Putamen (tissue), 1 donor: ENCODE measurements at regions not wholly inside any gene's neighbourhood (a gene's known extent, or its start where the extent isn't known, plus 50 kb on each side); places are given as distances from the start of the nearest gene placed in this dataset.

Experiments
- DNase-seq: peaks from one replicate; pipeline ENCODE4 v3.0.0-alpha.2; 2016; ENCODE audit warnings: low spot score

DNA sequence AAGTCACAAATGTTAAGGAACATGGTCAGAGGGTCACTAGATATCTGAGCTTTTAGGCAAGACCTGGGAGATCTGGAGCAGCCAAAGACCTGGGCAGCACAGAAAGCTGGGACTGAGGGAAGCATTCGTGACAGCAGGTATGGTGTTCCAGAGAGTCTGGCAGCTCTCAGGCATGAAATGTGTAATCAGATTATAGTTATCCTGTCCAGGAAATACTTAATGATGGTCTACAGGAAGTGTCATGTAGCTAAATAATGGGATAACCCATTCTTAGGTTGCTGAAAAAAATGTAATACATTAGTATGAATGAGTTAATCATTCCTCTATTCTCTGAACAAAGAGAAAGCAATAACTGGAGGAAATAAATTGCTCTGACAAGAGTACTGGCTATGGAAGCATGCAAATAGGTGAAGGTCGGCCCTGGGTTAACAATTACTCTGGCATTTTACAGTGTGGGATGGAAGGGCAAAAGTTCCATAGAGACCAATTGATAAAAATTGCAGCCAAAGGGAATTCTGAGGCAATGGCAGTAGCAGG is 740.5 kb downstream of the CBLN4 start:
- no peak for DNase-seq

DNA sequence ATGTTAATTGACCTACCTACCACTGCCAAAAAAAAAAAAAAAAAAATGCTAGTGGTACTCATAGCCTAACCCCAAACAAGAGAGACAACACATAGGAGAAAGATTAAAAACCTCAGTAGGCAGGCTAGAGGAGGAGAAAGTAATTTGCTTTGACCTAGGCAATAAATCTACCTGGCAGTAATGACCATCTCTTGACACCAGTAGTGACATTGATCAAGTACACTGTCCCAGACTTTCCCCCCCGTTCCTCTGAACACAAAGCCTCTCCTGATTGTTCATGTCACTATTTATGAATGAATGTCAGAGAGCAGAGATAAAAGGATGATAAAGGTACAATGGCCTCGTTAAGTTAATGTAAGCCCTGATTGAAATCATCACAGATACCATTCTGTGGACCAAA is 746.8 kb downstream of the CBLN4 start:
- DNase-seq, result no peak

DNA sequence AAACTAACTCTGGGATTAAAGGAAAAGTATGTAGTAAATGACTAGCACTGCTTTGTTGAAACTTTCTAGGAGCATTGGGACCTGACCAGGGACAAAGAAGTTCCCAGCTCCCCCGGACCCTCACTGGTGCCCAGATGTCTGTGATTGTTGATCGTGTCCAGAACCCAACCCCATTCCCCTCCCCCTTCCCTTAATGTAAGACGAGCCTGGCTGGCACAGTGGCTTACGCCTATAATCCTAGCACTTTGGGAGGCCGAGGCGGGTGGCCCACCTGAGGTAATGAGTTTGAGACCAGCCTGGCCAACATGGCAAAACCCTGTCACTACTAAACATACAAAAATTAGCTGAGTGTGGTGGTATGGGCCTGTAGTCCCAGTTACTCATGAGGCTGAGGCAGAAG is 750.3 kb downstream of the CBLN4 start:
- DNase-seq, result no peak

DNA sequence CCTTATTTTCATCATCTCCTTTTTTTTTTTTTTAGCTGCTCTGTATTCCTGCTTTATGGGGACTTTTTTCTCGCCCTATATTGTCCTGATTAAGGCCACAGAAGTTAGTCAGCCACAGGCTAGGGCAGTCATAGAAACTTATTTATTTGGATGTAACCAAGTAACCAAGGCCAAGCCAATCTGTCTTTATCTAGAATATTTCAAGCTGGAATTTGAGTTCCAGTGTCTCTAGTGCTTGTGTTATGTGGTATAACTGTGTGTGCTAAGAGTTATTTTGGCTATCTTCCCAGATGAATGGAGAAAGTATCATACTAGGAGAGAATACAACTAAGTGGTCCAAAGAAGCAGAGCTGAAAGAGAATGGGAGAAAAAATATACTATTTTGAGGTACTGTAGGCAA is 751.5 kb downstream of the CBLN4 start:
- no peak for DNase-seq

DNA sequence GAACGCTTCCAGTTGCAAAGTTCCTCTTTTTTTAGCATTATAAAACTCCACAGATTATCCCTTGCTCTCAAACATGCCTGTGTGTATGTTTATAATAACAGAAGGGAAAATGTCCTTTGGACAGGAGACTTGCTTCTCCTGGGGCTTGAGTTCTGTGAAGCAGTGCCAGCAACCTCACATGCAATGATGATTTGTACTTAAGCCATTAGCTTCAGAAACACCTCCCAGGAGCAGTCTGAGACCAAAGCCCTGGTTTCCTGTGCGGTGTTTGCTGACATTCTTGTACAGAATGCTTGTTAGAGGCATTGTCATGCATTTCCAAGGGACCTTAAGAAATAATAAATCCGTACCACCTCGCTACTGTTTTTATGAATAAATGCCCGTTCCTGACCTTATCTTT is 752.8 kb downstream of the CBLN4 start:
- DNase-seq, result no peak

DNA sequence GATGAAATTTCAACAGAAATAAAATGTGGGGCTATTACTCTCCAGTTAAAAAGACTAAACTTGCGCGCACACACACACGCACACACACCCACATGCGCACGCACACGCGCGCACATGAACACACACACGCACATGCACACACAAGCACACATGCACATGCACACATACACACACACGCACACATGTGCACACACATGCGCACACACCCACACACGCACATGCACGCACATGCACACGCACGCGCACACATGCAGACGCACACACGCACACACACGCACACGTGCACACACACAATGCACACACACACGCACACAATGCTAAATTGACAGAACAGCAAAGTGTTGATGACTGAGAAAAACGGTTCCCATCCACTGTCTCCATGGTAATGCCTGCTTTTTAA is 754.1 kb downstream of the CBLN4 start:
- DNase-seq, result no peak

DNA sequence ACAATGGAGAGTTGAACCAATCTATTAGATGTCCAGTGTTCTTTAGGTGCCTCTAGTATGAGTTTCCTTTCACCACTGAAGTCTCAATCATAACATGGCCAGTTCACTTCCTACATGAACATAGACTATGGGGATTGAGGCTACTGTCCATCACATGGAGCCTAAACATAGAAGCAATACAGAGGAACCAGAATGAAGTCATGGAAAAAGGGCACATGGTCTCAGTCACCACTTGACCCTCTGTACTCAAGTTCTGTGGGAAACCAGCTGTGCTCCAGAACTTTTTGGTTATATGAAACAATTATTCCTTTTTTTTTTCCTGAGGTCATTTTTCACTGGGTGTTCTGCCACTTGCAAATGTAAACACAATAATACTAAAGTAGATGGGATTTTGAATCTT is 762.5 kb downstream of the CBLN4 start:
- DNase-seq, result no peak

DNA sequence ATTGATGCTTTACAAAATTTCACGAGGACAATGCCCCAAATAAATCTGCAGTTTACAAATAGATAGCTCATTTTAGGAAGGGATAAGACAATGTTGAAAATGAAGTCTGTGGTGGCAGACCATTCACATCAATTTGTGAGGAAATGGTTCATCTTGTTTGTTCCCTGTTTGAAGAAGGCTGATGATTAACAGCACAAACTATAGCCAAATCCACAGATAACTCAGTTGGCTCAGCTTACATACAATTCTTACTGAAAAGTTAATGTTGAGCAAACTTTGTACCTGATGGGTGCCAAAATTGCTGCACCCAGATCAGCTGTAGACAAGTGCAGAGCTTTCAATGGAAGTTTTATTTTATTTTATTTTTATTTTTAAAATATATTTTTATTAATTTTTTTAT is 763.9 kb downstream of the DOK5 start:
- no peak for DNase-seq

DNA sequence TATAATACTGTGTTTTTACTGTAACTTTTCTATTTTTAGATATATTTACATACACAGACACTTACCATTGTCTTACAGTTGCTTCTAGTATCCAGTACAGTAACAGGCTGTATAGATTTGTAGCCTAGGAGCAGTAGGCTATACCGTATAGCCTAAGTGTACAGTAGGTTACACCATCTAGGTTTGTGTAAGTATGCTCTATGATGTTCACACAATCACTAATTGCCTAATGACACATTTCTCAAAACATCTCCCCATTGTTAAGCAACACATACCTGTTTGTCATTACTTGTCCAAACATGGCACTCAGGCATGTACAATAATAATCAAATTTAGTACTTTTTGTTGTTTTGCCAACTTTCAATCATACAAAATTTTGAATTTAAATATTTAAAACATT is 757.3 kb downstream of the DOK5 start:
- DNase-seq, result no peak

DNA sequence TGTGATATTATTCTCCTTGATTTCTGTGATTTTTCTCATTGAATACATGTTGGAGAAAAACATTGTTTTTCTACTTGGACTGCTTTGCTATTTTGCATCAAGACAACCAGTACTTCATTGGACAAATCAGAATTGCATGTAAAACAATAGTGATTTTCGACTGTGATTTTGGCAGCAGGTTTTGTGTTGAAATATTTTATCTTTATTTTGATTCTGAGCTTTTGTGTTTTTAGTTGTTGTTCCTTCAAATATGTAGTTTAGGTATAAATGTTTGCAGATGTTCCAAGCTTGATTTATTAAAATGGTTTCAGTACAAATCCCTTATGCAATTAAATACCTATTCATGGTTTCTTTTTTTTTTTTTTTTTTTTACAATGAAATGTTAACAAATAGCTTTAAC is 754.1 kb downstream of the DOK5 start:
- DNase-seq, result no peak

DNA sequence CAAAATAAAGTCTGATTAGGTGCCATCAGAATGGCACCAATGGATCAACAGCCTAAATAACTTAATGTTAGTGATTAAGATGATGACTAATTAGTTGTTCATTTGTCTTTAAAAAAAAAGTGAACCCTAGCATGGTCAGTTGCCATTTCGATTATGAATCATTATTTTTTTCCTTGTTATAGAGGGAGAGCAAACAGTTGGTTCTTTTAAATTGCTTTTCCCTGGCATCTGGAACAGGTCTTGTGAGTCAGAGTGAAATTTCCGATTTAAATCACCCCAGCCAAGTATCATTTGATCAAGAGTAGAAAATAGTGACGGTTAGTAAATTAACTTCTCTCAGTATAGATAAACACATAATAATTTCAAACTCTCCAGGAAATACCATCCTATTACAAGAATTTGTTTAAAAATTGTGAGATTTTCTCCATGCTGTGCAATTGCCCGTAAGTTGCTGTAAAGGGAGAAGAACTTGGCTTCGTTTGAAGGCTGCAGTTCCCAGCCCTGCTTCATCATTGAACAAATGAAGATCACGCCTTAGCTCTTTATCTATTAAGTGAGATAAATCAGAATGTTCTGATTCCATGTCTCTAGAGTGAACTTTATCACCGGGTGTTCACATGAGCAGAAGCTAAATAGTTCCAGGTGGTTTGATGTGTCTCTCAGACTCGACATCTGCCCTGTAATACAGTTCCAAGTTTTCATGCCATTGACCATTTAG is 741.3 kb downstream of the DOK5 start:
- DNase-seq, result no peak

DNA sequence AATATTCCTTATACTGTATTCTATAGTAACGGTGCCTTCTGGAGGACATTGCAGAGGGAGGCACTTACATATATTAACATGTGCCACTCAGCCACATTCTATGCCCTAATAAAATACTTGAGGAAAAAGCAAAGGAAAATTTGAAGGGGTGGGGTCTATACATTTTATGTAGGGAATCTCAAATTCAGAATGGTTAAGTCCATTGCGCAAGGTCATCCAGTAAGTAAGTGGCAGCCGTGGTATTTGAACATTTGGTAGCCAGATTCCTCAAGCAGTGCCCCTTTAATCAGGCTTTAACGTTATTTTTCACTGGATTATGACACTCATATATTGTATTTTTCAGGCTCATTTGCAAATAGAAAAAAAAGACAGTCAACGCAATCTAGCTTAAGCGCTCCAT is 738.3 kb downstream of the DOK5 start:
- no peak for DNase-seq

DNA sequence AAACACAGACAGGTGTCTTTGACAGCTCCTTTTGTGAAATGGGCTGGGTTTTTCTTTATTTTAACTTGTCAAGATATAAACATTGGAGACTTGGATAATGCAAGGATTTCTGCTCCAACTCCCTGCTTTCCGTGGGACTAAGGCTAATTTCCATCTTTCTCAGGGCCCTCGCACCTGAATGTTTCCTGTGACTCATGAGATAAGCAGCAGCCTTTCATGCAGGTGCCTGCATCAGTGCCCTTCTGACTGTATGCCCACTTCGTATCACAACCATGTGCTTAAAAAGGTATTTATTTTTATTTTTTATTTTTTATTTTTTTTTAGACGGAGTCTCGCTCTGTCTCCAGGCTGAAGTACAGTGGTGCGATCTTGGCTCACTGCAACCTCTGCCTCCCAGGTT is 736.1 kb downstream of the DOK5 start:
- no peak for DNase-seq

DNA sequence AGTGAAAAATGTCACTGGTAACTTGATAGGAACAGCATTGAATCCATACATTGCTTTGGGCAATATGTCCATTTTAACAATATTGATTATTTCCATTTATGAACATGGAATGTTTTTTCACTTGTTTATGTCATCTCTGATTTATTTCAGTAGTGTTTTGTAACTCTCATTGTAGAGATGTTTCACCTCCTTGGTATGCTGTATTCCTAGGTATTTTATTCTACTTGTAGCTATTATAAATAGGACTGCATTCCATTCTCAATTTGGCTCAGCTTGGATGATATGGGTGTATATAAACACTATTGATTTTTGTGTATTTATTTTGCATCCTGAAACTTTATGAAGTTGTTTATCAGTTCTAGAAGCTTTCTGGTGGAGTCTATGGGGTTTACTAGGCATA is 730.3 kb downstream of the DOK5 start:
- DNase-seq, result no peak

DNA sequence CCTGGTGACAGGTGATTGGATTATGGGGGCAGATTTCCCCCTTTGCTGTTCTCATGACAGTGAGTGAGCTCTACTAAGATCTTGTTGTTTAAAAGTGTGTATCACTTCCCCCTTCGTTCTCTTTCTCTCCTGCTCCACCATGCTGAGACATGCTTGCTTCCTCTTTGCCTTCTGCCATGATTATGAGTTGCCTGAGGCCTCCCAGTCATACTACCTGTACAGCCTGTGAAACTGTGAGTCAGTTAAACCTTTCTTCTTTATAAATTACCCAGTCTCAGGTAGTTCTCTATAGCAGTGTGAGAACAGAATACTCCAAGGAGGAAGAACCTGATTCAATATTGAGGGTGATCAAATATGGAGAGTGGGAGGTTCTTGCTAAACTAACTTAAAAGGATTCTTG is 724.9 kb downstream of the DOK5 start:
- DNase-seq, result no peak

DNA sequence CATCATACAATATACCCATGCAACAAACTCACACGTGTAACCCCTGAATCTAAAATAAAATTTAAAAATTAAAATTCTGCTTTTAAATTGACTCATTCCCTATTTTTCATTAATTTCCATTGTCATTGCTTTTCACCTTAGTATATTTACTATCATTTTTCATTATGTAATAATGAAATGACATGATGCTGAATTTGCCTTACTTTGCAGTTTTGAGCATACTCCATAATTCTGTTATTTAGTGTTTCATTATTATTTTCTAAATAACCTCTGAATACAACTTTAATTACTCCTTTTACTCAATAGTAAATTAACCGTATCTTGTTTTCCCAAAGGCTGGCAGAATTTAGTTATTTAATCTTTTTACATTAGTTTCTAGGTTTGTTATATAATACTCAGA is 719.6 kb downstream of the DOK5 start:
- no peak for DNase-seq

DNA sequence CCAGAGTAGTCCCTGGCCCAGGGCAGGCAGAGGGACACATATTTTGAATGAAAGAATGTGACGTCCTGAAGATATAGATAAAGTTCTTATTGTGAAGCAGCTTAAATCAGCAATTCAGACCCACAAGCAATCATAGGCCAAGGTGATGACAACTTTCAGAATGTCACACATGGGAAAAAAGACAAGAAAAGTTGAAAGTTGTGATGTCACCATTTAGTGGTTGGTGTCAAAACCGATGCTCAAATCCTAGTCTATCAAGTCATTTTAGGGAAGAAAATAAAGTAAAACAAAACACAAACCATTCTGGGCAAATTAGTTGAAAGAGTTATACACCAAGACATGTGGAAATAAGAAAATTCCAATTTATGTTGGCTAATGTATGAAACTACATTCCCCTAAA is 710.8 kb downstream of the DOK5 start:
- no peak for DNase-seq

DNA sequence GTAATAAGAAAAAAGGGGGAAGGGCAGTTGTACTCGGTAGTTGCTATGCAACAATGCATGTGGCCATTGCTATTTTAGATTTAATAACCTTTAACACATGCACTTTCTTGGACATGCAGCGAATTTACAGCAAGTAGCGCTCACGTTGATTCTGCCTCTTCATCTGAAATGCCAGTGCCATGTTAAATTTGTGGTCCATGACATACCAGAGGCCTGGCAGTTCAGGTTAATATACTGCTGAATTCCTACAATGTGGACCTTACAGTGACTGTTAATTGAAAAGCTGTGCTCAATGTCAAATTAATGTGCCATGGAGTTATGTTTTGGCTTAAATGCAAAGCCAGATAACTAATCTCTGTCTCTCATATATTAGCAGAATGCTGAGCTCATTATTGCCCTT is 699.7 kb downstream of the DOK5 start:
- no peak for DNase-seq

DNA sequence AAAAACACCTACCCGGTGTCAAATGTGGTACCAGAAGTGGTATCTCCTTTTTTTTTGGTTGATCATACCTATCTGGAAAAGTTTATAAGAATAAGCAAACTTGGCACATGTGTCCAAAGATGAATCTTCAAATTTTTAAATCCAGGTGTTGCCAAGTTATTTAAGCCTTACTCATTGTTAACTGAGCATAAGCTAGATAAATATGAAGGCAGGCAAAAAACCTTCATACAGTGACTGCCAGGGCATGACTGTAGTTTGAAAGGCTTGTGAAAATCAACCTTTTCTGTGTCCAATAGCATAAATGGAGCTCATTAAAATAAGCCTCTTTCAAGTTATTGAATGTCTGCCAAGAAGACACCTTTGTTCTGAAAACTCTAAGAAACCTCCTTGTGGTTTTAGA is 699.2 kb downstream of the DOK5 start:
- no peak for DNase-seq

DNA sequence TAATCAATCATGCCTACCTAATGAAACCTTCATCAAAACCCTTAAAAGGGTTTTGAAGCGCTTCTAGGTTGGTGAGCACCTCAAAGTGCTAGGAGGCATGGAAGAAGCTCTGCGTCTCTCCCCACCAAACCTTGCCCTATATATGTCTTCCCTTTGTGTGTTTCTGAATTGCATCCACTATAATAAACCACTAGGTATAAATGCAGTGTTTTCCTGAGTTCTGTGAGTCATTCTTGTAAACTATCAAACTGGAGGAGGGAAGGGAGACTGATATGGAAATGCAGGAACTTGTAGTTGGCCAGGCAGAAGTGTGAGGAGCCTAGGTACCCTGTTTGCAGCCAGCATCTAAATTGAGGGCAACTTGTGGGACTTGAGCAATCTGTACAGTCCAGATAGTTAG is 698.8 kb downstream of the DOK5 start:
- DNase-seq, result no peak

DNA sequence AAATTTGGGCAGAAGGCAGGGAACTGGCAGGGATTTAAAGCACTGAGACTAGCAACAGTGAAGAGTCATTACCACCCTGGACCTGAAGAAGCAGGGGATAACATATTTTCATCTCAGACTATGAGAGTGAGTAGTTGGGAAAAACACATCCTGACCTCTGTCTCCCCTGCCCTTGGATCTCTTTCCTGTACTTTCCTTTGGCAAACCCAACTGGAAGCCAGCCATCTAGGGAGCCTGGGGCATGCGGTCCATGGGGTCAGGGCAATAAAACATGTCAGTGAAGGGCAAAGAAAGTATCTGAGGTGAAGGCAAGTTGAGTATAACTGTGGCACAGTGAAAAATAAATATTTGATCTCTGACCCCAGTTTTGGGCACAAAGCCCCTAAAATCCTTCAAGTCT is 698.2 kb downstream of the DOK5 start:
- no peak for DNase-seq

DNA sequence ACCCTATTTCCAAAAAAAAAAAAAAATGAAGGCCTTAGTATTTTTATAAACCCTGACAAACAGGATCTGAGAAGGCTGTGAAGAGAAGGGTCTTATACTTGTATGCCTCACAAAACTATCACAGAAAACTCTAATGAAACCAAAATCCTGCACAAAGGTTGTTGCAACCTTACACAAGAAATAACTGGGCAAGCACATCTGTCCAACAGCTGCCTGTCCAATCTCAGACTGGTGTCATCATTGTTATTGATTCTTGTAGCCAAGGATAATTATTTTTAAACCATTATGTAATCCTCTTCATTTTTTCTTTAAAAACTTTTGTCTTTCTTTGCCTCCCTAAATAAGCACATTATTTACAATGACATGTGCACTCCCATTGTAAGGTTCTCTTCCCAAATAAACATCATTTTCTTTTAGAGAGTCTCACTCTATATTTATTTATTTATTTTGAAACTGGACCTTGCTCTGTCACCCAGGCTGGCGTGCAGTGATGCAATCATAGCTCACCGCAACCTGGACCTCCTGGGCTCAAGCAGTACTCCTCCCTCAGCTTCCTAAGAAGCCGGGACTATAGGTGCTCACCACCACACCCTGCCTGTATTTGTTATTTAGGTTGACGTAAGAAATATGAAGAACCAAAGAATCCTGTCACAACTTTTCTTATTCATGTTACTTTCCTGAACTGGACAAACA is 697.1 kb downstream of the DOK5 start:
- DNase-seq, result no peak

DNA sequence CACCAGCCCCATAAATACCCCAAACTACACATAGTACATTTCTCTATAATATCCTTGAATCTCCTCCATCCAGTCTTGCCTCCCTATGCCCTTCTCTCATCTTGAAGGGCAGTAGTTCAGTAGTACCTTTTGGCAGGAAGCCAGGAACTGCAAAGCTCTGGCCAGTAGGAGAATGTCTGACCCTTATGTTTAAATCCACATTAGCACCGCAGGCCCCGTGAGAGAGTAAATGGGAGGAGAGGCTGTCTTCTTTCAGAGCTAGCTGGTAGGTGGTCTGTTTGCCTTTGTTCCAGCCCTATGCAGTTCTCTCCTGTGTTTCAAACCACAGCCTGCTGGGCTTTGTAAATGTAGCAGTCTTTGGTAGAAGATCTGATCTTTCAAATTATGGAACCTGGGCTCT is 690.7 kb downstream of the DOK5 start:
- no peak for DNase-seq

DNA sequence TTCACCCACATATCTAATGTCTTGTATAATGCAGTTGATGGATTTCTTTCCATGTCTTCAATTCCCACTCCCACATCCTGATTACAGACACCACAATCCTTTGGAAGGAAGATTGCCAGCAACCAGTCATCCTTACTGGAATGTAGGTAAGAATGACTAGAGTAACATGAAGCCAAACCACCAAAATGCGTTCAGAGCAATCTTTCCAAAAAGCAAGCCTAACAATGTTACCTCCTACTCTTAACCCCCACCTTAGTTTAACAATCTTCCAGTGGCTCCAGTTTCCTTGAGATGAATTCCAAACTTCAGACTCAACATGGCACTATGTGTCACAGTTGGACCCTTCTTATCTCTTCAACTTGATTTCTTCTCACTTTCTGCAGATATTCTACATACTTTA is 685.6 kb downstream of the DOK5 start:
- DNase-seq, result no peak
